PC-3 (cell line): ENCODE measurements at regions not wholly inside any gene's neighbourhood (a gene's known extent, or its start where the extent isn't known, plus 50 kb on each side); places are given as distances from the start of the nearest gene placed in this dataset.

Experiments
- EZH2 ChIP-seq: fragments of 300-600 bp; sonication (generic); IDR thresholded peaks from one replicate; pipeline ENCODE4 v1.6.1; 2017; ENCODE audit warnings: antibody characterized with exemption, mild to moderate bottlenecking, low read length; ENCODE audit not compliant: unreplicated experiment
- EZH2phosphoT487 ChIP-seq: fragments of 300-600 bp; sonication (generic); IDR thresholded peaks from 2 replicates; pipeline ENCODE4 v1.6.1; 2018; ENCODE audit warnings: mild to moderate bottlenecking, antibody characterized with exemption, low read length, borderline replicate concordance
- TF ChIP-seq, protein P1 (sequence below): fragments of 300-600 bp; sonication (generic); conservative IDR thresholded peaks from 2 replicates; pipeline ENCODE4 v1.5.1; 2017; ENCODE audit warnings: antibody characterized with exemption, low read depth, mild to moderate bottlenecking, low read length

GRCh38 chr13:33496336-33496735 is 210.8 kb upstream of the STARD13 start:
- TF ChIP-seq, protein P1, sequence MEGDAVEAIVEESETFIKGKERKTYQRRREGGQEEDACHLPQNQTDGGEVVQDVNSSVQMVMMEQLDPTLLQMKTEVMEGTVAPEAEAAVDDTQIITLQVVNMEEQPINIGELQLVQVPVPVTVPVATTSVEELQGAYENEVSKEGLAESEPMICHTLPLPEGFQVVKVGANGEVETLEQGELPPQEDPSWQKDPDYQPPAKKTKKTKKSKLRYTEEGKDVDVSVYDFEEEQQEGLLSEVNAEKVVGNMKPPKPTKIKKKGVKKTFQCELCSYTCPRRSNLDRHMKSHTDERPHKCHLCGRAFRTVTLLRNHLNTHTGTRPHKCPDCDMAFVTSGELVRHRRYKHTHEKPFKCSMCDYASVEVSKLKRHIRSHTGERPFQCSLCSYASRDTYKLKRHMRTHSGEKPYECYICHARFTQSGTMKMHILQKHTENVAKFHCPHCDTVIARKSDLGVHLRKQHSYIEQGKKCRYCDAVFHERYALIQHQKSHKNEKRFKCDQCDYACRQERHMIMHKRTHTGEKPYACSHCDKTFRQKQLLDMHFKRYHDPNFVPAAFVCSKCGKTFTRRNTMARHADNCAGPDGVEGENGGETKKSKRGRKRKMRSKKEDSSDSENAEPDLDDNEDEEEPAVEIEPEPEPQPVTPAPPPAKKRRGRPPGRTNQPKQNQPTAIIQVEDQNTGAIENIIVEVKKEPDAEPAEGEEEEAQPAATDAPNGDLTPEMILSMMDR = no peak
- TF ChIP-seq EZH2phosphoT487 (no peak), EZH2 (no peak)
